Endothelial cell (in vitro differentiated cells): ENCODE measurements at regions not wholly inside any gene's neighbourhood (a gene's known extent, or its start where the extent isn't known, plus 50 kb on each side); places are given as distances from the start of the nearest gene placed in this dataset.

Experiments
- DNase-seq: peaks from one replicate; pipeline ENCODE4 v3.0.0; 2021; ENCODE audit warnings: low spot score
- H3K27ac Mint-ChIP-seq: one replicate; pipeline ENCODE4 v1.8.0; 2021; ENCODE audit warnings: mixed read lengths, inconsistent platforms; ENCODE audit not compliant: unreplicated experiment
- H3K27me3 Mint-ChIP-seq: one replicate; pipeline ENCODE4 v1.8.0; 2021; ENCODE audit warnings: mild to moderate bottlenecking, moderate library complexity, mixed read lengths, inconsistent platforms; ENCODE audit not compliant: unreplicated experiment
- H3K36me3 Mint-ChIP-seq: one replicate; pipeline ENCODE4 v1.8.0; 2021; ENCODE audit warnings: mild to moderate bottlenecking, low read depth, mixed read lengths, inconsistent platforms; ENCODE audit not compliant: unreplicated experiment
- H3K4me1 Mint-ChIP-seq: one replicate; pipeline ENCODE4 v1.8.0; 2021; ENCODE audit warnings: mild to moderate bottlenecking, mixed read lengths, inconsistent platforms; ENCODE audit not compliant: unreplicated experiment
- H3K4me3 Mint-ChIP-seq: one replicate; pipeline ENCODE4 v1.8.0; 2021; ENCODE audit warnings: mild to moderate bottlenecking, mixed read lengths, inconsistent platforms; ENCODE audit not compliant: unreplicated experiment
- H3K9me3 Mint-ChIP-seq: one replicate; pipeline ENCODE4 v1.8.0; 2021; ENCODE audit warnings: mixed read lengths, inconsistent platforms; ENCODE audit not compliant: unreplicated experiment
- CTCF ChIP-seq: fragments of 200-600 bp; sonication (generic); IDR thresholded peaks from one replicate; pipeline ENCODE4 v1.5.0; 2021; ENCODE audit warnings: antibody characterized with exemption; ENCODE audit not compliant: unreplicated experiment

- no peak overlapping the region for H3K4me3 Mint-ChIP-seq
- H3K9me3 Mint-ChIP-seq, result no peaks in the 10 kb centered on the region
- peaks cover 10% of the 10 kb centered on the region for H3K36me3 Mint-ChIP-seq
- TF ChIP-seq CTCF, result no peak
- peaks cover 4% of the 10 kb centered on the region for H3K27me3 Mint-ChIP-seq
- no peak overlapping the region for H3K27ac Mint-ChIP-seq
- no peak for DNase-seq
- peaks cover 14% of the 10 kb centered on the region for H3K4me1 Mint-ChIP-seq
Observed at GRCh38 chr15:62758126-62758951, 284.2 kb upstream of the TPM1 start.

DNA sequence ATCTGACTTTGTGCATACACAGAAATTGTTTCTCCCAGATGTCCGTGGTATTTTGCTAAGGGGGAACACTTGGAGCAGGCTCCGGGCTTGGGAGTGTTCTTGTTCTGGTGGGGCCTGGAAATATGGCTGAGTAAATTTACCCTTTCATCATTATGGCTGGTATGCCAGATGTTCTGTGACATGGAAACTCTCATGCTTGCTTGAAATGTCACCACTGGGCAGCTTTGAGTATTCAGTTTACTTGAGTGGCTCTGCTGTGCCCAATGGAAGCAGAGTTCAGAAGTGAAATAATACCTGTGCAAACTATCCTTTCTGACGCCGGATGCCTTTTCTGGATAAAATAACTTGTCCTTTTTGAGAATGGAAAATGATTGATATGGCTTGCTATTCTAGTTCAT, 283.6 kb upstream of the TPM1 start:
- Mint-ChIP-seq H3K27ac (no peak overlapping the region), H3K9me3 (no peaks in the 10 kb centered on the region), H3K4me3 (no peak overlapping the region), H3K4me1 (peaks cover 14% of the 10 kb centered on the region), H3K27me3 (peaks cover 4% of the 10 kb centered on the region), H3K36me3 (peaks cover 10% of the 10 kb centered on the region)
- TF ChIP-seq CTCF, result no peak
- DNase-seq, result no peak

- H3K27ac Mint-ChIP-seq, result no peak overlapping the region
- H3K36me3 Mint-ChIP-seq, result peaks cover 3% of the 10 kb centered on the region
- H3K4me3 Mint-ChIP-seq, result no peak overlapping the region
- H3K4me1 Mint-ChIP-seq, result peaks cover 14% of the 10 kb centered on the region
- H3K9me3 Mint-ChIP-seq, result no peaks in the 10 kb centered on the region
- DNase-seq, result no peak
- TF ChIP-seq CTCF, result no peak
- H3K27me3 Mint-ChIP-seq, result peaks cover 1% of the 10 kb centered on the region
Observed at GRCh38 chr15:62760538-62760937, 282.0 kb upstream of the TPM1 start.

GRCh38 chr15:62765916-62766315, 276.6 kb upstream of the TPM1 start:
- peaks cover 3% of the 10 kb centered on the region for H3K36me3 Mint-ChIP-seq

More at GRCh38 chr15:62765916-62766315, 276.6 kb upstream of the TPM1 start:
- H3K9me3 Mint-ChIP-seq, result no peaks in the 10 kb centered on the region
- no peaks in the 10 kb centered on the region for H3K4me1 Mint-ChIP-seq
- TF ChIP-seq CTCF, result no peak
- H3K4me3 Mint-ChIP-seq, result no peak overlapping the region
- DNase-seq, result no peak
- H3K27me3 Mint-ChIP-seq, result no peaks in the 10 kb centered on the region
- H3K27ac Mint-ChIP-seq, result no peak overlapping the region
